ENCODE measurements at regions not wholly inside any gene's neighbourhood (a gene's known extent, or its start where the extent isn't known, plus 50 kb on each side); places are given as distances from the start of the nearest gene placed in this dataset.

GRCh38 chr6:20333721-20334269, 67.9 kb upstream of the E2F3 start:
- H3K27ac ChIP-seq = no peak overlapping the region
- TF ChIP-seq, protein P1, sequence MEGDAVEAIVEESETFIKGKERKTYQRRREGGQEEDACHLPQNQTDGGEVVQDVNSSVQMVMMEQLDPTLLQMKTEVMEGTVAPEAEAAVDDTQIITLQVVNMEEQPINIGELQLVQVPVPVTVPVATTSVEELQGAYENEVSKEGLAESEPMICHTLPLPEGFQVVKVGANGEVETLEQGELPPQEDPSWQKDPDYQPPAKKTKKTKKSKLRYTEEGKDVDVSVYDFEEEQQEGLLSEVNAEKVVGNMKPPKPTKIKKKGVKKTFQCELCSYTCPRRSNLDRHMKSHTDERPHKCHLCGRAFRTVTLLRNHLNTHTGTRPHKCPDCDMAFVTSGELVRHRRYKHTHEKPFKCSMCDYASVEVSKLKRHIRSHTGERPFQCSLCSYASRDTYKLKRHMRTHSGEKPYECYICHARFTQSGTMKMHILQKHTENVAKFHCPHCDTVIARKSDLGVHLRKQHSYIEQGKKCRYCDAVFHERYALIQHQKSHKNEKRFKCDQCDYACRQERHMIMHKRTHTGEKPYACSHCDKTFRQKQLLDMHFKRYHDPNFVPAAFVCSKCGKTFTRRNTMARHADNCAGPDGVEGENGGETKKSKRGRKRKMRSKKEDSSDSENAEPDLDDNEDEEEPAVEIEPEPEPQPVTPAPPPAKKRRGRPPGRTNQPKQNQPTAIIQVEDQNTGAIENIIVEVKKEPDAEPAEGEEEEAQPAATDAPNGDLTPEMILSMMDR (IDR thresholded peaks at IDR 0.05) = no peak
- TF ChIP-seq ZFX (IDR thresholded peaks at IDR 0.05; ENCODE audit: borderline replicate concordance) = no peak

DNA sequence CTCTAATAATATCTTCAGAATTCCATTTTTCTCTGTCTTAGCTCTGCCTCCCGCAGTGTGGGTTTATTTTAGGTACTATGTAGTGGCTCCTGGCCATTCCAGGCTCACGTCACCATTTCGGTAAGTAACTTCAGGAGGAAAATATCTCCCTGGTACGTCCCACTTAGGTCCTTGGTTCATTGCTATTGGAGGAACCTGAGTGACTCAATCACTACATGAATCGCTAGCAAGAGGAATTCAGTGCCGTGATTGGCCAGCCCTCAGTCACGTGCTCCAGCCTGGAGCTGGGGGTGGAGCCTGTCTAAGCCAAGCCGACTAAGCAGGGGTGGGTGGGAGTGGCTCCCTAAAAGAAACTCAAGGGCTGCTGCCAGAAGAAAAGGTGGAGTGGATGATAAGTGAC, 67.3 kb upstream of the E2F3 start:
- TF ChIP-seq, protein P1 (IDR thresholded peaks at IDR 0.05) = no peak
- no peak for TF ChIP-seq ZFX (IDR thresholded peaks at IDR 0.05; ENCODE audit: borderline replicate concordance)
- no peak overlapping the region for H3K27ac ChIP-seq

- TF ChIP-seq, protein P1 (IDR thresholded peaks at IDR 0.05) = no peak
- TF ChIP-seq ZFX (IDR thresholded peaks at IDR 0.05; ENCODE audit: borderline replicate concordance) = no peak
- no peak overlapping the region for H3K27ac ChIP-seq
Observed at GRCh38 chr6:20334962-20335361, 66.7 kb upstream of the E2F3 start.

- TF ChIP-seq, protein P1 (IDR thresholded peaks at IDR 0.05) = no peak
- no peak for TF ChIP-seq ZFX (IDR thresholded peaks at IDR 0.05; ENCODE audit: borderline replicate concordance)
Observed at GRCh38 chr6:20335872-20336271, 65.8 kb upstream of the E2F3 start.

GRCh38 chr6:20338156-20338555, 63.5 kb upstream of the E2F3 start:
- TF ChIP-seq ZFX (IDR thresholded peaks at IDR 0.05; ENCODE audit: borderline replicate concordance) = no peak
- TF ChIP-seq, protein P1 (IDR thresholded peaks at IDR 0.05) = no peak
- H3K27ac ChIP-seq = no peak overlapping the region

More at GRCh38 chr6:20335872-20336271, 65.8 kb upstream of the E2F3 start:
- H3K27ac ChIP-seq = no peak overlapping the region

- H3K27ac ChIP-seq = no peak overlapping the region
- TF ChIP-seq, protein P1 (IDR thresholded peaks at IDR 0.05) = no peak
- no peak for TF ChIP-seq ZFX (IDR thresholded peaks at IDR 0.05; ENCODE audit: borderline replicate concordance)
Observed at GRCh38 chr6:20340068-20340848, 61.4 kb upstream of the E2F3 start.

DNA sequence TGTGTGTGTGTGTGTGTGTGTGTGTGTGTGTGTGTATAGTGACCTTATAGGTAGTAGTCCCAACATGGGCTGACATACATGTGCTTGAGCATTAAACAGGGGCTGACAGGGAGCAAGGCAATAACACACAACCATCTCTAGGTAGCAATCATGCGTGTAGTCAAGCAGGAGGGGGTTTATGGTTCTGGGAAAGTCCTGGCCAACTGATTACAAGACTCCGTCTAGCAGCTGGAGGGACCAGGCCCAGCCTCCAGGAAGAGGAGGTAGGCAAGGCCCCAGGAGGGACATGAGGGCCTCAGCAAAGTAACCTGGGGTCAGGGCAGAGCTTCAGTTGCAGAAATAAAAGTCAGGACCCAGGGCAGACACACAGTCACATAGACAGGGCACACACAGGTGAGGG, 60.6 kb upstream of the E2F3 start:
- H3K27ac ChIP-seq = no peak overlapping the region
- TF ChIP-seq ZFX (IDR thresholded peaks at IDR 0.05; ENCODE audit: borderline replicate concordance) = no peak
- TF ChIP-seq, protein P1 (IDR thresholded peaks at IDR 0.05) = no peak

Data from 22Rv1 (cell line).